ENCODE measurements at regions not wholly inside any gene's neighbourhood (a gene's known extent, or its start where the extent isn't known, plus 50 kb on each side); places are given as distances from the start of the nearest gene placed in this dataset.

DNA sequence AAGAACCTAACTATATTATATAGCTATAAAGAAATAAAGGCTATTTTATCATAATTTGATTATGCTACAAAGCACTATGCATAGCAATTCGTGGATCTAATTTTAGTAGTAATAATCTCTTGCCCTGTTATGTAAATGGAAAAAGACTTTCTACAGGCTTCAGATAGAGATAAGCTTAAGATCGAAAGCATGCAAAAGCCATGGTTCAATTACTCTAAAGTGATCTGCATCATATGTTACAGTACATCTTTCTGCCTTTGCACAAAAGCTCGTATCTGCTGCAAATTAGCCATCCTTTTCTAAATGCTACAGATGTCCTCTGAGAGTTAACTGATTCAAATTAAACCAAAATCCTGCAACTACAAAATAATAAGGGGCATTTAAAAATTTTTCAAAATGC lies 234.8 kb upstream of the TMEM161B start (continued):
- no peak for TF ChIP-seq ATF1 (CRISPR knock-in tag; IDR thresholded peaks at IDR 0.05)
- TF ChIP-seq OVOL2 (CRISPR knock-in tag; IDR thresholded peaks at IDR 0.05; ENCODE audit: borderline replicate concordance) = no peak
- no peak for TF ChIP-seq SOX15 (CRISPR knock-in tag; IDR thresholded peaks at IDR 0.05)
- TF ChIP-seq, protein P1, sequence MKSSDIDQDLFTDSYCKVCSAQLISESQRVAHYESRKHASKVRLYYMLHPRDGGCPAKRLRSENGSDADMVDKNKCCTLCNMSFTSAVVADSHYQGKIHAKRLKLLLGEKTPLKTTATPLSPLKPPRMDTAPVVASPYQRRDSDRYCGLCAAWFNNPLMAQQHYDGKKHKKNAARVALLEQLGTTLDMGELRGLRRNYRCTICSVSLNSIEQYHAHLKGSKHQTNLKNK (CRISPR knock-in tag; IDR thresholded peaks at IDR 0.05) = no peak
- no peak for TF ChIP-seq GABPB1 (CRISPR knock-in tag; IDR thresholded peaks at IDR 0.05)
- TF ChIP-seq, protein P2, sequence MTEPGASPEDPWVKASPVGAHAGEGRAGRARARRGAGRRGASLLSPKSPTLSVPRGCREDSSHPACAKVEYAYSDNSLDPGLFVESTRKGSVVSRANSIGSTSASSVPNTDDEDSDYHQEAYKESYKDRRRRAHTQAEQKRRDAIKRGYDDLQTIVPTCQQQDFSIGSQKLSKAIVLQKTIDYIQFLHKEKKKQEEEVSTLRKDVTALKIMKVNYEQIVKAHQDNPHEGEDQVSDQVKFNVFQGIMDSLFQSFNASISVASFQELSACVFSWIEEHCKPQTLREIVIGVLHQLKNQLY (CRISPR knock-in tag; IDR thresholded peaks at IDR 0.05) = no peak
- TF ChIP-seq, protein P3, sequence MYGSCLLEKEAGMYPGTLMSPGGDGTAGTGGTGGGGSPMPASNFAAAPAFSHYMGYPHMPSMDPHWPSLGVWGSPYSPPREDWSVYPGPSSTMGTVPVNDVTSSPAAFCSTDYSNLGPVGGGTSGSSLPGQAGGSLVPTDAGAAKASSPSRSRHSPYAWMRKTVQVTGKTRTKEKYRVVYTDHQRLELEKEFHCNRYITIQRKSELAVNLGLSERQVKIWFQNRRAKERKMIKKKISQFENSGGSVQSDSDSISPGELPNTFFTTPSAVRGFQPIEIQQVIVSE (CRISPR knock-in tag; IDR thresholded peaks at IDR 0.05; ENCODE audit: borderline replicate concordance) = no peak
- no peak for TF ChIP-seq JAZF1 (CRISPR knock-in tag; IDR thresholded peaks at IDR 0.05)

DNA sequence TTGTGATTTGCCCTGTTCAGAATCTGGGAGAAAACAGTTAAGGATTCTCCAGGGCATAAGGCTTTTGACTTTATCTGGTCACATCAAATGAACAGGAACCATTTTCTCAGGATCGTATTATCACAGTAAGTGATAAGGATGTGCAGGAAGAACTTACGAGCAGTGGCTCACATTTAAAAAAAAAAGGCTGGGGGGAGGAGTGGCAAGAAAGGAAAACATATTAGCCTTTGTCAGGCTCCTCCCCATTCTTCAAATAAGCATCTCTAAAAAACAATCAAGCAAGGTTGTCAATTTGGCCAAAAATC lies 234.3 kb upstream of the TMEM161B start:
- ChIA-PET POLR2A (interaction anchor here (0.7 kb wide), 1 partner anchor 23 kb away, joined by 3 read pairs; no protein-coding TSS in a partner anchor), CTCF (no interaction called here)
- H3K9me3 Mint-ChIP-seq = no peaks in the 10 kb centered on the region
- no peak overlapping the region for H3K27ac Mint-ChIP-seq
- ATAC-seq = no peak
- H3K27me3 Mint-ChIP-seq (ENCODE audit: low read depth) = no peaks in the 10 kb centered on the region
- no peaks in the 10 kb centered on the region for H3K36me3 Mint-ChIP-seq
- TF ChIP-seq, protein P4, sequence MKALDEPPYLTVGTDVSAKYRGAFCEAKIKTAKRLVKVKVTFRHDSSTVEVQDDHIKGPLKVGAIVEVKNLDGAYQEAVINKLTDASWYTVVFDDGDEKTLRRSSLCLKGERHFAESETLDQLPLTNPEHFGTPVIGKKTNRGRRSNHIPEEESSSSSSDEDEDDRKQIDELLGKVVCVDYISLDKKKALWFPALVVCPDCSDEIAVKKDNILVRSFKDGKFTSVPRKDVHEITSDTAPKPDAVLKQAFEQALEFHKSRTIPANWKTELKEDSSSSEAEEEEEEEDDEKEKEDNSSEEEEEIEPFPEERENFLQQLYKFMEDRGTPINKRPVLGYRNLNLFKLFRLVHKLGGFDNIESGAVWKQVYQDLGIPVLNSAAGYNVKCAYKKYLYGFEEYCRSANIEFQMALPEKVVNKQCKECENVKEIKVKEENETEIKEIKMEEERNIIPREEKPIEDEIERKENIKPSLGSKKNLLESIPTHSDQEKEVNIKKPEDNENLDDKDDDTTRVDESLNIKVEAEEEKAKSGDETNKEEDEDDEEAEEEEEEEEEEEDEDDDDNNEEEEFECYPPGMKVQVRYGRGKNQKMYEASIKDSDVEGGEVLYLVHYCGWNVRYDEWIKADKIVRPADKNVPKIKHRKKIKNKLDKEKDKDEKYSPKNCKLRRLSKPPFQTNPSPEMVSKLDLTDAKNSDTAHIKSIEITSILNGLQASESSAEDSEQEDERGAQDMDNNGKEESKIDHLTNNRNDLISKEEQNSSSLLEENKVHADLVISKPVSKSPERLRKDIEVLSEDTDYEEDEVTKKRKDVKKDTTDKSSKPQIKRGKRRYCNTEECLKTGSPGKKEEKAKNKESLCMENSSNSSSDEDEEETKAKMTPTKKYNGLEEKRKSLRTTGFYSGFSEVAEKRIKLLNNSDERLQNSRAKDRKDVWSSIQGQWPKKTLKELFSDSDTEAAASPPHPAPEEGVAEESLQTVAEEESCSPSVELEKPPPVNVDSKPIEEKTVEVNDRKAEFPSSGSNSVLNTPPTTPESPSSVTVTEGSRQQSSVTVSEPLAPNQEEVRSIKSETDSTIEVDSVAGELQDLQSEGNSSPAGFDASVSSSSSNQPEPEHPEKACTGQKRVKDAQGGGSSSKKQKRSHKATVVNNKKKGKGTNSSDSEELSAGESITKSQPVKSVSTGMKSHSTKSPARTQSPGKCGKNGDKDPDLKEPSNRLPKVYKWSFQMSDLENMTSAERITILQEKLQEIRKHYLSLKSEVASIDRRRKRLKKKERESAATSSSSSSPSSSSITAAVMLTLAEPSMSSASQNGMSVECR (CRISPR knock-in tag; IDR thresholded peaks at IDR 0.05; ENCODE audit: borderline replicate concordance) = no peak
- TF ChIP-seq CBFB (CRISPR knock-in tag; IDR thresholded peaks at IDR 0.05; ENCODE audit: low read depth) (no peak), ELF4 (CRISPR knock-in tag; IDR thresholded peaks at IDR 0.05; ENCODE audit: low read depth) (no peak), ZNF138 (CRISPR knock-in tag; conservative IDR thresholded peaks at IDR 0.05) (no peak), SMAD3 (CRISPR knock-in tag; IDR thresholded peaks at IDR 0.05; ENCODE audit: borderline replicate concordance) (no peak), ZNF416 (CRISPR knock-in tag; IDR thresholded peaks at IDR 0.05) (no peak)
- TF ChIP-seq, protein P1 (CRISPR knock-in tag; IDR thresholded peaks at IDR 0.05) = no peak
- TF ChIP-seq, protein P5, sequence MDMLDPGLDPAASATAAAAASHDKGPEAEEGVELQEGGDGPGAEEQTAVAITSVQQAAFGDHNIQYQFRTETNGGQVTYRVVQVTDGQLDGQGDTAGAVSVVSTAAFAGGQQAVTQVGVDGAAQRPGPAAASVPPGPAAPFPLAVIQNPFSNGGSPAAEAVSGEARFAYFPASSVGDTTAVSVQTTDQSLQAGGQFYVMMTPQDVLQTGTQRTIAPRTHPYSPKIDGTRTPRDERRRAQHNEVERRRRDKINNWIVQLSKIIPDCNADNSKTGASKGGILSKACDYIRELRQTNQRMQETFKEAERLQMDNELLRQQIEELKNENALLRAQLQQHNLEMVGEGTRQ (CRISPR knock-in tag; IDR thresholded peaks at IDR 0.05) = no peak
- peaks cover 5% of the 10 kb centered on the region for H3K4me1 Mint-ChIP-seq
- DNase-seq (ENCODE audit: low spot score) = no peak
- H3K4me3 Mint-ChIP-seq = no peak overlapping the region

DNA sequence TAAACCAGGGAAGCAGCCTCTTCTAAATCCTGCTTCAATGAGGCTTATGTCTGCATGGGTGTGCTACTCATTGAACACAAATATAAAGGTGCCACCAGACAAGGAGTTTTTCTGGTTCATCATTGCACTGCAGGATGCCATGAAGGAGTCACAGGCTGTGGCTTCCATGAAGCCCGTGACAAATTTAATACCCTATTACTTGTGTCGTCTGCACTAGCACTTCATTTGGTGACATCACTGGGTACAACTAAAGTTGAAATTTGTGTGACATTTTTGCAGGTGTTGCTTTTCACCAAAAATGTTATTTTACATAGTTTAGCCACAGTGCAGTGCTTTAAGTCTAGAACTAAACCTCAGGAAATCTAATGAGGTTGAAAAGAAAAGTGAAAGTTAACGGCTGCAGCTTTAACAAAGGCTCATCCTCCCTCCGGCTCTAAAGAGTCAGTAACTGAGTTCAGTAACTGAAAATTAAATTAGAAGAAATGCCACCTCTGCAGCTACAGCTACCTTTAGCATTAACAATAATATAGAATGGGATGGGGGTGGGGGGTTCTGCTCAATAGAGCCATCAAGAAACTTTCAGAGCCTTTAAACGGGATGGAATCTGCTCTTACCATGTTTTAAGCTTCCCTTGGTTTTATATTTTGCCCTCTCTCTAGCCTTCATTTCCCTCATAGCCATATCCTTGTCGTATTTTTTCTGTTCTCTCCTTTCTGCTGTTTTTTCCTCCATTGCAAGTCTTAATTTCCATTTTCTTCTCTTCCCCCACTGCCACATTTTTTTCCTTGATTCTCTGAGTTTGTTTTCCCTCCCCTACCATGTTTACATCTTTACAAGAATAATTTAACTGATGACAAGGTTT lies 233.8 kb upstream of the TMEM161B start:
- ChIA-PET POLR2A (no interaction called here), CTCF (no interaction called here)
- Mint-ChIP-seq H3K9me3 (no peaks in the 10 kb centered on the region), H3K36me3 (no peaks in the 10 kb centered on the region), H3K4me1 (peaks cover 5% of the 10 kb centered on the region), H3K4me3 (no peak overlapping the region), H3K27me3 (ENCODE audit: low read depth) (no peaks in the 10 kb centered on the region), H3K27ac (no peak overlapping the region)
- TF ChIP-seq, protein P6, sequence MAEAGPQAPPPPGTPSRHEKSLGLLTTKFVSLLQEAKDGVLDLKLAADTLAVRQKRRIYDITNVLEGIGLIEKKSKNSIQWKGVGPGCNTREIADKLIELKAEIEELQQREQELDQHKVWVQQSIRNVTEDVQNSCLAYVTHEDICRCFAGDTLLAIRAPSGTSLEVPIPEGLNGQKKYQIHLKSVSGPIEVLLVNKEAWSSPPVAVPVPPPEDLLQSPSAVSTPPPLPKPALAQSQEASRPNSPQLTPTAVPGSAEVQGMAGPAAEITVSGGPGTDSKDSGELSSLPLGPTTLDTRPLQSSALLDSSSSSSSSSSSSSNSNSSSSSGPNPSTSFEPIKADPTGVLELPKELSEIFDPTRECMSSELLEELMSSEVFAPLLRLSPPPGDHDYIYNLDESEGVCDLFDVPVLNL (CRISPR knock-in tag; IDR thresholded peaks at IDR 0.05; ENCODE audit: borderline replicate concordance, low read depth) = no peak
- TF ChIP-seq ZNF396 (CRISPR knock-in tag; IDR thresholded peaks at IDR 0.05; ENCODE audit: borderline replicate concordance) (no peak), NR2C2 (CRISPR knock-in tag; IDR thresholded peaks at IDR 0.05) (no peak)
- ATAC-seq (no peak), DNase-seq (ENCODE audit: low spot score) (no peak)
